ENCODE measurements at regions not wholly inside any gene's neighbourhood (a gene's known extent, or its start where the extent isn't known, plus 50 kb on each side); places are given as distances from the start of the nearest gene placed in this dataset.

DNA sequence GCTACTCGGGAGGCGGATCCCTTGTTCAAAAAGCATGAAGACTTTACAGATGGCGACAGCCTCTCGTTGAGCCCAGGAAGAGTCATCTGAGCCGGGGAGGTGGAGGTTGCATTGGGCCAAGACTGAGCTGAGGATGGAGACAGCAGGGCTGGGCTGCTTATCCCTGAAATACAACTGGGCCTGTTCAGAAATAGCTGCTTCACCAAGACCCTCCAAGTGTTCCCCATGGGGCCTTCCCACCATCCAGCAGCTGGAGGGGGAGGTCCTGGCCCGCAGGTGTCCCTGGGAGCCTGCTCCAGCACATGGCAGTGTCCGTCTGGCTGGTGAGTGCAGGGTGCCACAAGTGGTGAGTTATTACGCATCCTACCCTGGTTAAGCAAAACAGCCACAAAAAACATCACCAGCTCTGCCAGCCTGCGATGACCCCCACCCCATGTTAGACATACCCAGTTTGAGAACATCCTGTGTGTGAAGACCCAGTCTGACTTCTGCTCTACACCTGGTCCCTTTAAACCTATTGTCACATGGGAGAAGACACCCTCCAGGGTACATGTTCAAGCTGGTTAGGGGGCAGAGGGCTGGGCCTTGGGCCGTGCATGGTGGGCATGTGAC is 93.1 kb upstream of the TMPRSS2 start:
- TF ChIP-seq, protein P1, sequence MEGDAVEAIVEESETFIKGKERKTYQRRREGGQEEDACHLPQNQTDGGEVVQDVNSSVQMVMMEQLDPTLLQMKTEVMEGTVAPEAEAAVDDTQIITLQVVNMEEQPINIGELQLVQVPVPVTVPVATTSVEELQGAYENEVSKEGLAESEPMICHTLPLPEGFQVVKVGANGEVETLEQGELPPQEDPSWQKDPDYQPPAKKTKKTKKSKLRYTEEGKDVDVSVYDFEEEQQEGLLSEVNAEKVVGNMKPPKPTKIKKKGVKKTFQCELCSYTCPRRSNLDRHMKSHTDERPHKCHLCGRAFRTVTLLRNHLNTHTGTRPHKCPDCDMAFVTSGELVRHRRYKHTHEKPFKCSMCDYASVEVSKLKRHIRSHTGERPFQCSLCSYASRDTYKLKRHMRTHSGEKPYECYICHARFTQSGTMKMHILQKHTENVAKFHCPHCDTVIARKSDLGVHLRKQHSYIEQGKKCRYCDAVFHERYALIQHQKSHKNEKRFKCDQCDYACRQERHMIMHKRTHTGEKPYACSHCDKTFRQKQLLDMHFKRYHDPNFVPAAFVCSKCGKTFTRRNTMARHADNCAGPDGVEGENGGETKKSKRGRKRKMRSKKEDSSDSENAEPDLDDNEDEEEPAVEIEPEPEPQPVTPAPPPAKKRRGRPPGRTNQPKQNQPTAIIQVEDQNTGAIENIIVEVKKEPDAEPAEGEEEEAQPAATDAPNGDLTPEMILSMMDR (conservative IDR thresholded peaks at IDR 0.05; ENCODE audit: low read length): no peak
- TF ChIP-seq EZH2phosphoT487 (IDR thresholded peaks at IDR 0.05; ENCODE audit: borderline replicate concordance, low read depth, low read length): no peak
